H1 (cell line): ENCODE measurements at regions not wholly inside any gene's neighbourhood (a gene's known extent, or its start where the extent isn't known, plus 50 kb on each side); places are given as distances from the start of the nearest gene placed in this dataset.

ENCODE experiments used
- CTCF ChIA-PET: fragments of 300-600 bp; sonication (Branson Sonifier 250); formaldehyde crosslinking; loops from one replicate; lab custom pipeline; 2021; ENCODE audit not compliant: partially characterized antibody; lab: Charles Lee
- POLR2A ChIA-PET: fragments of 300-600 bp; sonication (Branson Sonifier 250); formaldehyde crosslinking; loops from one replicate; lab custom pipeline; 2021; ENCODE audit warnings: inconsistent platforms; ENCODE audit not compliant: partially characterized antibody; lab: Charles Lee
- DNase-seq, 2 experiments: peaks; one replicate each; pipeline versions ENCODE4 v3.0.0 to v3.0.0-alpha.2; 2010 to 2022; ENCODE audit warnings: low spot score in 2 of 2, low read depth in 1 of 2, mixed read lengths in 1 of 2
- FAIRE-seq: peaks from 2 replicates; lab custom pipeline; 2011; peaks lifted over from hg19 to GRCh38; lab: Jason Lieb, UNC
- H2AFZ ChIP-seq: 2 replicates; pipeline ENCODE4 v1.8.1; 2012; ENCODE audit warnings: low read length, inconsistent platforms
- H2AK5ac ChIP-seq: 2 replicates; pipeline ENCODE4 v1.6.1; 2013; ENCODE audit warnings: low read depth, low read length
- H2BK120ac ChIP-seq: replicated peaks from 2 replicates; pipeline ENCODE3; 2013; ENCODE audit warnings: low read depth, low read length, inconsistent platforms
- H2BK12ac ChIP-seq: 2 replicates; pipeline ENCODE4 v1.6.1; 2013; ENCODE audit warnings: low read depth, low read length
- H2BK15ac ChIP-seq: 2 replicates; pipeline ENCODE4 v1.6.1; 2013; ENCODE audit warnings: low read length
- H2BK20ac ChIP-seq: 2 replicates; pipeline ENCODE4 v1.6.1; 2013; ENCODE audit warnings: low read length
- H2BK5ac ChIP-seq: 2 replicates; pipeline ENCODE4 v1.6.1; 2013; ENCODE audit warnings: low read depth, low read length
- H3K14ac ChIP-seq: 2 replicates; pipeline ENCODE4 v1.6.1; 2013; ENCODE audit warnings: inconsistent platforms; ENCODE audit not compliant: insufficient read length
- H3K18ac ChIP-seq: 2 replicates; pipeline ENCODE4 v1.6.1; 2013; ENCODE audit warnings: low read length; ENCODE audit errors: extremely low read depth
- H3K23ac ChIP-seq: 2 replicates; pipeline ENCODE4 v1.6.1; 2013; ENCODE audit warnings: inconsistent platforms; ENCODE audit not compliant: insufficient read length
- H3K23me2 ChIP-seq: 2 replicates; pipeline ENCODE4 v1.6.1; 2013; ENCODE audit warnings: low read depth, low read length
- H3K27ac ChIP-seq: 2 replicates; pipeline ENCODE4 v1.6.1; 2011; ENCODE audit warnings: low read depth, low read length, inconsistent platforms
- H3K27me3 ChIP-seq, 4 experiments: replicated peaks in 1 of 4; 1 replicate in 1 of 4; 2 replicates in 3 of 4; pipeline versions ENCODE4 v1.6.1 to v1.8.1; 2011 to 2013; ENCODE audit warnings: low read length in 3 of 4, mild to moderate bottlenecking in 3 of 4, inconsistent platforms in 2 of 4, mixed read lengths in 2 of 4, moderate library complexity in 1 of 4; ENCODE audit not compliant: control insufficient read depth in 3 of 4, insufficient read depth in 3 of 4; ENCODE audit errors: extremely low read depth in 1 of 4
- H3K36me3 ChIP-seq, 4 experiments: 2 replicates each; pipeline versions ENCODE4 v1.6.1 to v1.8.1; 2011 to 2013; ENCODE audit warnings: mild to moderate bottlenecking in 4 of 4, low read length in 3 of 4, moderate library complexity in 2 of 4, control low read depth in 1 of 4, inconsistent platforms in 1 of 4; ENCODE audit not compliant: insufficient read depth in 4 of 4, control insufficient read depth in 2 of 4
- H3K4ac ChIP-seq: replicated peaks from 2 replicates; pipeline ENCODE3; 2013; ENCODE audit warnings: low read length, low read depth, mixed read lengths, inconsistent platforms; ENCODE audit not compliant: insufficient read length
- H3K4me1 ChIP-seq, 4 experiments: replicated peaks in 1 of 4; 1 replicate in 1 of 4; 2 replicates in 3 of 4; pipeline versions ENCODE4 v1.6.1 to v1.8.1; 2011 to 2013; ENCODE audit warnings: low read length in 3 of 4, inconsistent platforms in 2 of 4, mixed read lengths in 1 of 4; ENCODE audit not compliant: insufficient read depth in 4 of 4, control insufficient read depth in 3 of 4
- H3K4me2 ChIP-seq, 2 experiments: 2 replicates each; pipeline versions ENCODE4 v1.6.1 to v1.8.1; 2011 to 2013; ENCODE audit warnings: low read depth in 2 of 2, low read length in 2 of 2, control low read depth in 1 of 2, inconsistent platforms in 1 of 2, mild to moderate bottlenecking in 1 of 2; ENCODE audit not compliant: insufficient read depth in 1 of 2
- H3K4me3 ChIP-seq, 4 experiments: fragments of 200-600, 300-600 bp in 1 of 4; sonication (generic), shearing (Covaris generic), sonication (Bioruptor Twin) in 1 of 4; 2 replicates each; pipeline versions ENCODE4 v1.5.1 to v1.8.1; 2011 to 2016; ENCODE audit warnings: low read length in 4 of 4, low read depth in 3 of 4, control low read depth in 2 of 4, inconsistent platforms in 2 of 4, mild to moderate bottlenecking in 2 of 4, mixed read lengths in 1 of 4, moderate library complexity in 1 of 4; ENCODE audit not compliant: insufficient read depth in 2 of 4; ENCODE audit errors: extremely low read depth in 1 of 4
- H3K56ac ChIP-seq: replicated peaks from 2 replicates; pipeline ENCODE3; 2013; ENCODE audit warnings: low read depth, mild to moderate bottlenecking, mixed read lengths, low read length, inconsistent platforms; ENCODE audit not compliant: insufficient read length
- H3K79me1 ChIP-seq: 2 replicates; pipeline ENCODE4 v1.6.1; 2013; ENCODE audit warnings: low read depth, low read length, control low read depth
- H3K79me2 ChIP-seq, 2 experiments: 2 replicates each; pipeline versions ENCODE4 v1.6.1 to v1.8.1; 2012 to 2013; ENCODE audit warnings: low read length in 2 of 2, mild to moderate bottlenecking in 2 of 2, inconsistent platforms in 1 of 2; ENCODE audit not compliant: insufficient read depth in 2 of 2, control insufficient read depth in 1 of 2
- H3K9ac ChIP-seq, 4 experiments: replicated peaks in 1 of 4; 1 replicate in 1 of 4; 2 replicates in 3 of 4; pipeline versions ENCODE4 v1.6.1 to v1.8.1; 2011 to 2013; ENCODE audit warnings: low read depth in 3 of 4, low read length in 3 of 4, control low read depth in 2 of 4, mild to moderate bottlenecking in 2 of 4, moderate library complexity in 2 of 4, inconsistent platforms in 1 of 4; ENCODE audit errors: extremely low read depth in 1 of 4
- H3K9me3 ChIP-seq, 2 experiments: 2 replicates each; pipeline versions ENCODE4 v1.6.1 to v1.8.1; 2012 to 2013; ENCODE audit warnings: mild to moderate bottlenecking in 2 of 2, moderate library complexity in 2 of 2, control low read depth in 1 of 2, inconsistent platforms in 1 of 2, low read depth in 1 of 2, low read length in 1 of 2, mixed read lengths in 1 of 2; ENCODE audit not compliant: insufficient read depth in 2 of 2
- H4K20me1 ChIP-seq, 2 experiments: replicated peaks in 1 of 2; 2 replicates each; pipeline versions ENCODE3 to v1.8.1; 2011 to 2013; ENCODE audit warnings: inconsistent platforms in 2 of 2, low read length in 2 of 2, mild to moderate bottlenecking in 1 of 2; ENCODE audit not compliant: insufficient read depth in 2 of 2, control insufficient read depth in 1 of 2
- H4K5ac ChIP-seq: 2 replicates; pipeline ENCODE4 v1.6.1; 2013; ENCODE audit warnings: low read length, low read depth, mixed read lengths, inconsistent platforms; ENCODE audit not compliant: insufficient read length
- H4K8ac ChIP-seq: 2 replicates; pipeline ENCODE4 v1.8.0; 2013; ENCODE audit warnings: mild to moderate bottlenecking, moderate library complexity, low read length, inconsistent platforms; ENCODE audit not compliant: insufficient read depth; ENCODE audit errors: extremely low read depth
- H4K91ac ChIP-seq: replicated peaks from 2 replicates; pipeline ENCODE3; 2013; ENCODE audit warnings: low read length, mixed read lengths, inconsistent platforms; ENCODE audit not compliant: insufficient read length
- ASH2L ChIP-seq: fragments of 200-600, 300-600 bp; sonication (generic); IDR thresholded peaks from one replicate; pipeline ENCODE4 v1.7.1; 2017; ENCODE audit warnings: low read length
- ATF2 ChIP-seq: IDR thresholded peaks from 2 replicates; pipeline ENCODE4 v1.6.1; 2012; ENCODE audit warnings: low read length, inconsistent platforms
- FOSL1 ChIP-seq: IDR thresholded peaks from 2 replicates; pipeline ENCODE4 v1.6.1; 2011; ENCODE audit warnings: mild to moderate bottlenecking, low read depth, low read length, moderate library complexity; ENCODE audit not compliant: insufficient read depth
- GABPA ChIP-seq: IDR thresholded peaks from 2 replicates; pipeline ENCODE4 v1.6.1; 2011; ENCODE audit warnings: mild to moderate bottlenecking, low read length, moderate library complexity, borderline replicate concordance; ENCODE audit not compliant: insufficient read depth
- GTF2F1 ChIP-seq: IDR thresholded peaks from 2 replicates; pipeline ENCODE4 v1.6.1; 2012; ENCODE audit warnings: low read depth, low read length, improper control_type of control experiment, borderline replicate concordance
- JUN ChIP-seq: IDR thresholded peaks from 2 replicates; pipeline ENCODE4 v1.6.1; 2011; ENCODE audit warnings: low read depth, mild to moderate bottlenecking, improper control_type of control experiment, low read length
- KDM5A ChIP-seq: fragments of 200-600 bp; IDR thresholded peaks from 2 replicates; pipeline ENCODE4 v1.7.1; 2012; ENCODE audit warnings: mild to moderate bottlenecking, low read length, inconsistent platforms, mixed read lengths
- MAFK ChIP-seq: IDR thresholded peaks from 2 replicates; pipeline ENCODE4 v1.6.1; 2012; ENCODE audit warnings: low read depth, mild to moderate bottlenecking, improper control_type of control experiment, low read length
- NANOG ChIP-seq: IDR thresholded peaks from 2 replicates; pipeline ENCODE4 v1.6.1; 2011; ENCODE audit warnings: low read length, low read depth, mild to moderate bottlenecking, inconsistent platforms; ENCODE audit not compliant: insufficient read depth, poor library complexity, severe bottlenecking
- RFX5 ChIP-seq: IDR thresholded peaks from 2 replicates; pipeline ENCODE4 v1.6.1; 2011; ENCODE audit warnings: low read depth, low read length, improper control_type of control experiment, borderline replicate concordance
- SIRT6 ChIP-seq: IDR thresholded peaks from one replicate; pipeline ENCODE4 v1.7.1; 2012; ENCODE audit warnings: low read length, inconsistent platforms
- TAF7 ChIP-seq: optimal IDR thresholded peaks from 2 replicates; pipeline ENCODE3; 2011; ENCODE audit warnings: low read depth, mild to moderate bottlenecking, inconsistent platforms, low read length, moderate library complexity, borderline replicate concordance
- WGBS, 2 experiments: shearing (Covaris generic) in 1 of 2; methylation state at CpG; one replicate each; pipeline versions ENCODE4 v1.1.6 to v1.1.7; 2013 to 2015; ENCODE audit warnings: low lambda C conversion rate in 2 of 2, mixed read lengths in 2 of 2, inconsistent platforms in 1 of 2, low coverage in 1 of 2, missing lambda C conversion rate in 1 of 2; ENCODE audit not compliant: insufficient replicate concordance in 2 of 2, insufficient coverage in 1 of 2, insufficient read length in 1 of 2; ENCODE audit errors: extremely low coverage in 1 of 2, missing lambda C conversion rate in 1 of 2; 5-methylcytosine and 5-hydroxymethylcytosine counted together
- TF ChIP-seq, protein P1 (sequence below): IDR thresholded peaks from 2 replicates; pipeline ENCODE4 v1.6.1; 2012; ENCODE audit warnings: inconsistent platforms

DNA sequence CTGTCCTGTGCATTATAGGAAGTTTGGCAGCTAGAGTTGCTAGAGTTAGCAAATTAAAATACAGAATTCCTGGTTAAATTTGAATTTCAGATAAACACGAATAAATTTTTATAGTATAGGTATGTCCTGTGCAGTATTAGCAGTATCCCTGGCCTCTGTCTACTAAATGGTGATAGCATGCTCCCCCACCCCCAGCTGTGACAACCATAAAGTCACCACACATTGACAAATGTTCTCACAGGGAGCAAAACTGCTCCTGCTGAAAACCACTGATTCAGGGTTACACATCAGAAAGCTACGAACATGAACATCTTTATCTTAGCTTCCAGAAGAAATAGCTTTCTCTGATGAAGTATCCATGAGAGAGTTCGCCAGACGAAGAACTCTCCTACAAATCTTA, 91.8 kb upstream of the CCDC112 start:
- H2BK15ac ChIP-seq, result no peak overlapping the region
- FAIRE-seq (no peak), DNase-seq (no peak)
- H3K36me3 ChIP-seq, result no peaks in the 10 kb centered on the region
- H2AK5ac ChIP-seq, result no peak overlapping the region
- no peak overlapping the region for H3K56ac ChIP-seq
- ChIA-PET CTCF (interaction anchor here (0.8 to 2.9 kb wide), 7 partner anchors 11 to 186 kb away, joined by 3 to 13 read pairs (median 4); no protein-coding TSS in a partner anchor), POLR2A (no interaction called here)
- H2BK12ac ChIP-seq, result no peak overlapping the region
- no peak overlapping the region for H2BK120ac ChIP-seq
- no peaks in the 10 kb centered on the region for H3K23me2 ChIP-seq
- H3K9me3 ChIP-seq, result no peaks in the 10 kb centered on the region
- H3K4me3 ChIP-seq, result no peak overlapping the region
- H2AFZ ChIP-seq, result no peak overlapping the region
- H4K5ac ChIP-seq, result no peak overlapping the region
- H3K9ac ChIP-seq, result no peak overlapping the region
- H3K4me1 ChIP-seq, result no peaks in the 10 kb centered on the region
- H4K8ac ChIP-seq, result no peak overlapping the region
- no peak overlapping the region for H3K14ac ChIP-seq
- no peak overlapping the region for H2BK5ac ChIP-seq
- 88% methylated on average over 4 of the region's 4 CpGs; no CpG with 5 or more reads in 1 of the 2 experiments for WGBS, 2 experiments
- no peak overlapping the region for H4K91ac ChIP-seq
- H3K27ac ChIP-seq, result no peak overlapping the region
- no peak overlapping the region for H3K18ac ChIP-seq
- H3K23ac ChIP-seq, result no peak overlapping the region
- no peaks in the 10 kb centered on the region for H4K20me1 ChIP-seq
- no peak overlapping the region for H3K4ac ChIP-seq
- no peak overlapping the region for H3K4me2 ChIP-seq
- no peaks in the 10 kb centered on the region for H3K79me1 ChIP-seq
- H2BK20ac ChIP-seq, result no peak overlapping the region
- H3K79me2 ChIP-seq, result no peaks in the 10 kb centered on the region
- no peaks in the 10 kb centered on the region for H3K27me3 ChIP-seq
- TF ChIP-seq TAF7 (no peak), GABPA (no peak), SIRT6 (no peak), FOSL1 (no peak), KDM5A (no peak), ASH2L (no peak), GTF2F1 (no peak), MAFK (no peak), ATF2 (no peak), NANOG (no peak), RFX5 (no peak), JUN (no peak)
- TF ChIP-seq, protein P1, sequence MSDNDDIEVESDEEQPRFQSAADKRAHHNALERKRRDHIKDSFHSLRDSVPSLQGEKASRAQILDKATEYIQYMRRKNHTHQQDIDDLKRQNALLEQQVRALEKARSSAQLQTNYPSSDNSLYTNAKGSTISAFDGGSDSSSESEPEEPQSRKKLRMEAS, result no peak
